Mucosa of rectum (tissue), 2 donors: ENCODE measurements at regions not wholly inside any gene's neighbourhood (a gene's known extent, or its start where the extent isn't known, plus 50 kb on each side); places are given as distances from the start of the nearest gene placed in this dataset.

ENCODE experiments used
- H3K27ac ChIP-seq, 2 donors: one replicate each; pipeline ENCODE4 v1.7.0; 2013; ENCODE audit warnings: inconsistent platforms in 2 of 2, low read depth in 2 of 2, low read length in 2 of 2
- H3K27me3 ChIP-seq, 2 donors: one replicate each; pipeline ENCODE4 v1.7.0; 2013; ENCODE audit warnings: low read length in 2 of 2; ENCODE audit not compliant: control insufficient read depth in 2 of 2, insufficient read depth in 2 of 2
- H3K36me3 ChIP-seq, 2 donors: one replicate each; pipeline ENCODE4 v1.7.0; 2013; ENCODE audit warnings: low read length in 2 of 2; ENCODE audit not compliant: control insufficient read depth in 2 of 2, insufficient read depth in 2 of 2
- H3K4me1 ChIP-seq, 2 donors: one replicate each; pipeline ENCODE4 v1.7.0; 2013; ENCODE audit warnings: low read length in 2 of 2, mild to moderate bottlenecking in 1 of 2; ENCODE audit not compliant: control insufficient read depth in 2 of 2, insufficient read depth in 2 of 2
- H3K4me3 ChIP-seq, 2 donors: one replicate each; pipeline ENCODE4 v1.7.0; 2013; ENCODE audit warnings: low read length in 2 of 2
- H3K9ac ChIP-seq, 2 donors: one replicate each; pipeline ENCODE4 v1.7.0; 2013; ENCODE audit warnings: low read length in 2 of 2, low read depth in 1 of 2, mild to moderate bottlenecking in 1 of 2
- H3K9me3 ChIP-seq, 2 donors: one replicate each; pipeline ENCODE4 v1.7.0; 2013; ENCODE audit warnings: low read length in 2 of 2; ENCODE audit not compliant: control insufficient read depth in 2 of 2
- donor health status: healthy.
- donor health status: Normal muscosa, but diverticular disease.

DNA sequence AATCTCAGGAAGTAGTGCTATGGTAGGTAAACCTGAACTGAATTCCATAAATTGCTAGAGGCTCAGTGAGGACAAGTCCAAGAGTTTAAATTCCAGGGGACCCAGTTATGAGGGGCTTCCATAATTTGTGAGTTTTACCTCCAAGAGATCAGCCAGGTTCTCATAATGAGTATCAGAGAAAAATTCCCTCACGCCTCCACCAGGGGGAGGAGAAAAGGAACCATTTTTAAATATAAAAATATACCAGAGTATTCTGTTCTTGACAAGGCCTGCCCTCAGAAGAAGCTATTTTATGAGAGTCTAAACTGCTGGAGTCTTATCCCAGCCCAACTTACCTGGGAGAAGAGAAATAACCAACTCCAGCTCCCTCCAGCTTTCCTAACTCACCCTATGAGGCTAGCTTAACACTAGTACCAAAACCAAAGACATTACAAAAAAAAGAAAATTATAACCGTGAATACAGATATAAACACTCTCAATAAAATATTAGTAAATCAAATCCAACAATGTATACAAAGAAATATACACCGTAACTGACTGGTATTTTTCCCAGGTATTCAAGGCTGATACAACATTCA, 158.7 kb downstream of the TFAP2A start:
- Histone ChIP-seq H3K9ac (no peak overlapping the region), H3K4me3 (no peak overlapping the region), H3K36me3 (no peaks in the 10 kb centered on the region), H3K4me1 (no peaks in the 10 kb centered on the region), H3K27ac (no peak overlapping the region), H3K9me3 (no peaks in the 10 kb centered on the region), H3K27me3 (no peaks in the 10 kb centered on the region)

GRCh38 chr6:10250655-10251220, 164.1 kb downstream of the TFAP2A start:
- Histone ChIP-seq H3K9ac (no peak overlapping the region), H3K27ac (no peak overlapping the region), H3K4me3 (no peak overlapping the region), H3K36me3 (no peaks in the 10 kb centered on the region), H3K9me3 (no peaks in the 10 kb centered on the region), H3K4me1 (no peaks in the 10 kb centered on the region), H3K27me3 (no peaks in the 10 kb centered on the region)

GRCh38 chr6:10248378-10248843, 166.5 kb downstream of the TFAP2A start:
- H3K36me3 ChIP-seq, result no peaks in the 10 kb centered on the region
- H3K9me3 ChIP-seq, result no peaks in the 10 kb centered on the region
- no peak overlapping the region for H3K9ac ChIP-seq
- no peak overlapping the region for H3K27ac ChIP-seq
- no peak overlapping the region for H3K4me3 ChIP-seq
- H3K4me1 ChIP-seq, result no peaks in the 10 kb centered on the region
- H3K27me3 ChIP-seq, result no peaks in the 10 kb centered on the region

DNA sequence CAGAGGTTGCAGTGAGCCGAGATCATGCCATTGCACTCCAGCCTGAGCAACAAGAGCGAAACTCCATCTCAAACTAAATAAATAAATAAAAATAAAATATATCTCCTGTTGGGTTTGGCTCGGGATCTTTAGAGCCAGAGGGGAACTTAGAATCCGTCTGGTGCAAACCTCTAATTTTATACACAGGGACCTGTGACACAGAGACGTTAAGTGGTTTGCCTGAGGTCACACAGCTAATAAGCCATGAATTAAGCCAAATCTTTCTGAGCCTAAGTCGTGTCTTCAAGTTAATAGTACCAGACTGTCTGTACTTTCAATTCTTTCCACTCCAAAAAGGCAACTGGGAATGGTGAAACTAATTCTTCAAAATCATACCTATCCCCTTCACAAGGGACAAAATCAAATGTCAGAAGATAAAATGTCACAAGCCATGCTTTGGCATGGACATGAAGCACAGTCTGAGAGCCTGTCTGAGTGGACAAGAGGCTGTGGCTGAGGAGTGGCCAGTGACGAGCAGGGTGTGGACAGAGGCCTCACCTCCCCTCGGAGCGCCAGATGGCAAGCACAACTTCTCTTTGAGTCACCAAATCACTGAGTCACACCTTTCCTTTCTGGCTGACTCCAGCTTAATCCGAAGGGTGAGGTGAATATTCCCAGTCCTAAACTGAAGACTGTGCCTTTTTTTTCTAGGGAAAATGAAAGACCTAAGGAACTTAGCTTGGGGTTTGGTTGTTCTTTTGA, 177.4 kb downstream of the TFAP2A start:
- H3K9ac ChIP-seq, result no peak overlapping the region
- no peaks in the 10 kb centered on the region for H3K4me1 ChIP-seq
- no peak overlapping the region for H3K4me3 ChIP-seq
- no peak overlapping the region for H3K27ac ChIP-seq
- peaks cover 0 to 2% of the 10 kb centered on the region in 2 donors for H3K27me3 ChIP-seq
- H3K36me3 ChIP-seq, result no peaks in the 10 kb centered on the region
- no peaks in the 10 kb centered on the region for H3K9me3 ChIP-seq

DNA sequence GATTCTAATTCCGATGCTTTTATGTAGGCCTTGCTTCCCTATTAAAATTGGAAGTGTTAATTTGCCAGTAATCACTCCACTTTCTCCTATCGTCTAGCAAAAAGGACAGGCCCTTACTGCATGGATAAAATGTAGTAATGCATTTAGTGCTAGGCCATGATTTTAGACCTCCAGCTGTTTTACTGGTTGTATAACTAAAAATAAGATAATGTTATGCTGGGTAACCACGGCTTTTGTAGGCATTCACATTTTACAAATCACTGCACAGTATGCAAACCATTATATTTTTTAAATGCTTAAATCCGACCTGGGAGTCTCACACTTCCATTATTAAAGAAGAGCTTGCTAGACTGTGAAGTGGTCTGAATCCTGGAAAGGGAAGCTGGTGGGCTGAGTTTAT, 179.5 kb downstream of the TFAP2A start:
- Histone ChIP-seq H3K4me3 (no peak overlapping the region), H3K9ac (no peak overlapping the region), H3K27ac (no peak overlapping the region), H3K9me3 (no peaks in the 10 kb centered on the region), H3K27me3 (peaks cover 0 to 2% of the 10 kb centered on the region in 2 donors), H3K36me3 (no peaks in the 10 kb centered on the region), H3K4me1 (no peaks in the 10 kb centered on the region)

- no peaks in the 10 kb centered on the region for H3K9me3 ChIP-seq
- H3K4me1 ChIP-seq, result no peaks in the 10 kb centered on the region
- no peaks in the 10 kb centered on the region for H3K36me3 ChIP-seq
- no peak overlapping the region for H3K4me3 ChIP-seq
- no peaks in the 10 kb centered on the region for H3K27me3 ChIP-seq
- no peak overlapping the region for H3K9ac ChIP-seq
- H3K27ac ChIP-seq, result no peak overlapping the region
Observed at GRCh38 chr6:10230531-10230930, 184.3 kb downstream of the TFAP2A start.

- H3K4me3 ChIP-seq, result no peak overlapping the region
- H3K9me3 ChIP-seq, result no peaks in the 10 kb centered on the region
- no peak overlapping the region for H3K9ac ChIP-seq
- H3K36me3 ChIP-seq, result no peaks in the 10 kb centered on the region
- no peaks in the 10 kb centered on the region for H3K27me3 ChIP-seq
- no peak overlapping the region for H3K27ac ChIP-seq
- no peaks in the 10 kb centered on the region for H3K4me1 ChIP-seq
Observed at GRCh38 chr6:10223841-10224240, 191.0 kb downstream of the TFAP2A start.

- no peaks in the 10 kb centered on the region for H3K9me3 ChIP-seq
- no peak overlapping the region for H3K4me3 ChIP-seq
- H3K27me3 ChIP-seq, result no peaks in the 10 kb centered on the region
- no peak overlapping the region for H3K9ac ChIP-seq
- no peak overlapping the region for H3K27ac ChIP-seq
- no peaks in the 10 kb centered on the region for H3K4me1 ChIP-seq
- H3K36me3 ChIP-seq, result no peaks in the 10 kb centered on the region
Observed at GRCh38 chr6:10221178-10221577, 193.7 kb downstream of the TFAP2A start.

DNA sequence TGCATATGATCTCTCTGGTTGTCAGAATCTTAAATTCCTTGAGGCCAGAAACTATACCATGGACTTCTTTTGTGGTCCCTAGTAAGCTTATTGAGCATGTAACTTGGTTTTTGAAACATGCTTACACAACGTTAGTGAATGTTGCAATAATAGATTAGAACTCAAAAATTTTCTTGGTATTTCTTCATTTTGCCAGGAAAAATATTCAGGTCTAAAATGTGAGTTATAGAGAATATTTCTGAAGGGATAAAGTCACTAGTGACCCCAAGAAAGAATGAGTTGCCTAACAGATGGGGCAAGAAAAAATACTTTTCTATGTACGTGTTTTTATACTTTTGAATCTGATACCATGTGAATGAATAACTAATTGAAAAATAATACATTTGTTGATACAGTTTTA, 195.4 kb downstream of the TFAP2A start:
- no peak overlapping the region for H3K27ac ChIP-seq

DNA sequence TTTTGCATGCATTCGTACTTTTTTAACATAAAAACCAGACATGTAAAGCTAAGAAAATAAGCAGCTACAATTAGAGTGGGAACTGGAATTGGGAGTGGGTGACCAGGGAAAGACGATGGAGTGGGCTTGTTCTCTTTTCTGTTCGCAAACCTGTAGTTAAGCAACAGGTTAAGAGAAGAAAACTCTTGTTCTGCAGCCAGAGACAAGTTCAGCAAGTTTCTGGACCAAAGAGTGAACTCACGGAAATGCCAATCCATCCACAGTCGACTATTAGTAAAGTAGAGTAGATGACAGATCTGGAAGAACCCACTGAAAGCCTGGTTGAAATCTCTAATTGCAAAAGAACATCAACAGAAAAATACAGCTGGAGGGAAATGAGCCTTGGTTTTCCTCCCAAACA, 197.8 kb downstream of the TFAP2A start:
- Histone ChIP-seq H3K36me3 (no peaks in the 10 kb centered on the region), H3K27ac (no peak overlapping the region), H3K9ac (no peak overlapping the region), H3K4me1 (no peaks in the 10 kb centered on the region), H3K4me3 (no peak overlapping the region), H3K27me3 (no peaks in the 10 kb centered on the region), H3K9me3 (no peaks in the 10 kb centered on the region)

More for the DNA sequence above, 195.4 kb downstream of the TFAP2A start:
- no peaks in the 10 kb centered on the region for H3K4me1 ChIP-seq
- H3K27me3 ChIP-seq, result no peaks in the 10 kb centered on the region
- no peak overlapping the region for H3K4me3 ChIP-seq
- H3K36me3 ChIP-seq, result no peaks in the 10 kb centered on the region
- no peak overlapping the region for H3K9ac ChIP-seq
- no peaks in the 10 kb centered on the region for H3K9me3 ChIP-seq
